ENCODE measurements at regions not wholly inside any gene's neighbourhood (a gene's known extent, or its start where the extent isn't known, plus 50 kb on each side); places are given as distances from the start of the nearest gene placed in this dataset.

GRCh38 chr4:59881632-59882031 is 1318.5 kb upstream of the ADGRL3 start:
- no peak for DNase-seq

GRCh38 chr4:59904331-59904730 is 1295.8 kb upstream of the ADGRL3 start:
- no peak for DNase-seq

- DNase-seq: no peak
Measured at GRCh38 chr4:59920416-59920815, 1279.7 kb upstream of the ADGRL3 start.

GRCh38 chr4:59925290-59925689 is 1274.8 kb upstream of the ADGRL3 start:
- DNase-seq: no peak

- no peak for DNase-seq
Measured at GRCh38 chr4:59936566-59936965, 1263.6 kb upstream of the ADGRL3 start.

- DNase-seq: no peak
Measured at GRCh38 chr4:59938166-59938565, 1262.0 kb upstream of the ADGRL3 start.

- peak; percentile 1 for DNase-seq
Measured at GRCh38 chr4:59945277-59945676, 1254.8 kb upstream of the ADGRL3 start.

GRCh38 chr4:59945716-59946115 is 1254.4 kb upstream of the ADGRL3 start:
- DNase-seq: no peak

- DNase-seq: no peak
Measured at GRCh38 chr4:59956366-59956765, 1243.8 kb upstream of the ADGRL3 start.

- no peak for DNase-seq
Measured at GRCh38 chr4:59960143-59960542, 1240.0 kb upstream of the ADGRL3 start.

GRCh38 chr4:59966758-59967157 is 1233.4 kb upstream of the ADGRL3 start:
- DNase-seq: no peak

- no peak for DNase-seq
Measured at GRCh38 chr4:59968796-59969195, 1231.3 kb upstream of the ADGRL3 start.

GRCh38 chr4:59969909-59970308 is 1230.2 kb upstream of the ADGRL3 start:
- no peak for DNase-seq

GRCh38 chr4:59971952-59972351 is 1228.2 kb upstream of the ADGRL3 start:
- no peak for DNase-seq

GRCh38 chr4:59973492-59973891 is 1226.6 kb upstream of the ADGRL3 start:
- DNase-seq: peak; percentile 13

GRCh38 chr4:59979061-59979460 is 1221.1 kb upstream of the ADGRL3 start:
- peak; percentile 0 for DNase-seq

- DNase-seq: no peak
Measured at GRCh38 chr4:59983852-59984251, 1216.3 kb upstream of the ADGRL3 start.

- no peak for DNase-seq
Measured at GRCh38 chr4:59987289-59987688, 1212.8 kb upstream of the ADGRL3 start.

- no peak for DNase-seq
Measured at GRCh38 chr4:59994118-59994517, 1206.0 kb upstream of the ADGRL3 start.

GRCh38 chr4:60002603-60003337 is 1197.4 kb upstream of the ADGRL3 start:
- DNase-seq: no peak

- DNase-seq: no peak
Measured at GRCh38 chr4:60013464-60014184, 1186.5 kb upstream of the ADGRL3 start.

GRCh38 chr4:60016971-60017370 is 1183.2 kb upstream of the ADGRL3 start:
- DNase-seq: no peak

- DNase-seq: no peak
Measured at GRCh38 chr4:60019180-60019579, 1180.9 kb upstream of the ADGRL3 start.

- DNase-seq: no peak
Measured at GRCh38 chr4:60019946-60020345, 1180.2 kb upstream of the ADGRL3 start.
